Fibroblast of lung (primary cell): ENCODE measurements at regions not wholly inside any gene's neighbourhood (a gene's known extent, or its start where the extent isn't known, plus 50 kb on each side); places are given as distances from the start of the nearest gene placed in this dataset.

ENCODE experiments used
- EZH2 ChIP-seq: IDR thresholded peaks from 2 replicates; pipeline ENCODE4 v1.5.1; 2012; ENCODE audit warnings: low read length, control low read depth, mild to moderate bottlenecking; ENCODE audit errors: missing control alignments
- TF ChIP-seq, protein P1 (sequence below), 2 donors: IDR thresholded peaks in 1 of 2; conservative IDR thresholded peaks in 1 of 2; 1 replicate in 1 of 2; 2 replicates in 1 of 2; pipeline ENCODE4 v1.5.1; 2011 to 2012; ENCODE audit warnings: low read length in 2 of 2, control low read depth in 1 of 2, inconsistent platforms in 1 of 2, low read depth in 1 of 2, mild to moderate bottlenecking in 1 of 2

DNA sequence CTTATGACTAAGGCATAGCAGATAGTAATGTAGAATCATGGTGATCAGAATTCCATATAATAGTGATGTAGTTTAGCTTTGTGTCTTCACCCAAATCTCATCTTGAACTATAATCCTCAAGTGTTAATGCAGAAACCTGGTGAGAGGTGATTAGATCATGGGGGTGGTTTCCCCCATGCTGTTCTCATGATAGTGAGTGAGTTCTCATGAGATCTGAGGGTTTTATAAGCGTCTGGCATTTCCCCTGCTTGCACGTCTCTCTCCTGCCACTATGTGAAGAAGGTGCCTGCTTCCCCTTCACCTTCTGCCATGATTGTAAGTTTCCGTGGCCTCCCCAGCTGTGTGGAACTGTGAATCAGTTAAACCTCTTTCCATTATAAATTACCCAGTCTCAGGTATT lies 138.7 kb upstream of the CBLB start:
- TF ChIP-seq, protein P1, sequence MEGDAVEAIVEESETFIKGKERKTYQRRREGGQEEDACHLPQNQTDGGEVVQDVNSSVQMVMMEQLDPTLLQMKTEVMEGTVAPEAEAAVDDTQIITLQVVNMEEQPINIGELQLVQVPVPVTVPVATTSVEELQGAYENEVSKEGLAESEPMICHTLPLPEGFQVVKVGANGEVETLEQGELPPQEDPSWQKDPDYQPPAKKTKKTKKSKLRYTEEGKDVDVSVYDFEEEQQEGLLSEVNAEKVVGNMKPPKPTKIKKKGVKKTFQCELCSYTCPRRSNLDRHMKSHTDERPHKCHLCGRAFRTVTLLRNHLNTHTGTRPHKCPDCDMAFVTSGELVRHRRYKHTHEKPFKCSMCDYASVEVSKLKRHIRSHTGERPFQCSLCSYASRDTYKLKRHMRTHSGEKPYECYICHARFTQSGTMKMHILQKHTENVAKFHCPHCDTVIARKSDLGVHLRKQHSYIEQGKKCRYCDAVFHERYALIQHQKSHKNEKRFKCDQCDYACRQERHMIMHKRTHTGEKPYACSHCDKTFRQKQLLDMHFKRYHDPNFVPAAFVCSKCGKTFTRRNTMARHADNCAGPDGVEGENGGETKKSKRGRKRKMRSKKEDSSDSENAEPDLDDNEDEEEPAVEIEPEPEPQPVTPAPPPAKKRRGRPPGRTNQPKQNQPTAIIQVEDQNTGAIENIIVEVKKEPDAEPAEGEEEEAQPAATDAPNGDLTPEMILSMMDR (conservative IDR thresholded peaks at IDR 0.05 in 1 of 2, IDR thresholded peaks at IDR 0.05 in 1 of 2; ENCODE audit: low read depth in 1 of 2, low read length in 2 of 2): no peak
- no peak for TF ChIP-seq EZH2
